Activated CD8-positive, alpha-beta T cell treated with anti-CD3 and anti-CD28 coated beads, Interleukin-2, amount 10 ng/mL, durations not matched to agents 7 days and 5 days (primary cell): ENCODE measurements at regions not wholly inside any gene's neighbourhood (a gene's known extent, or its start where the extent isn't known, plus 50 kb on each side); places are given as distances from the start of the nearest gene placed in this dataset.

Experiments used
- ATAC-seq: fragments of 150-1000 bp; cut with Tn5 transposase; one replicate; pipeline ENCODE4 v1.10.0; 2021; ENCODE audit warnings: moderate library complexity
- CTCF ChIA-PET: fragments of 350-600 bp; sonication (Branson Sonifier 250); formaldehyde crosslinking; loops from one replicate; lab custom pipeline; 2021; ENCODE audit warnings: antibody characterized with exemption; lab: Charles Lee
- POLR2A ChIA-PET: fragments of 350-600 bp; sonication (Branson Sonifier 250); formaldehyde crosslinking; loops from one replicate; lab custom pipeline; 2021; ENCODE audit warnings: antibody characterized with exemption; lab: Charles Lee
- DNase-seq: peaks from one replicate; pipeline ENCODE4 v3.0.0-alpha.2; 2020
- H3K27ac Mint-ChIP-seq: one replicate; pipeline ENCODE4 v1.8.0; 2021; ENCODE audit warnings: mild to moderate bottlenecking, mixed read lengths
- H3K27me3 Mint-ChIP-seq: one replicate; pipeline ENCODE4 v1.8.0; 2021; ENCODE audit warnings: low read depth, mixed read lengths
- H3K36me3 Mint-ChIP-seq: one replicate; pipeline ENCODE4 v1.8.0; 2021; ENCODE audit warnings: low read depth, mixed read lengths
- H3K4me1 Mint-ChIP-seq: one replicate; pipeline ENCODE4 v1.8.0; 2021; ENCODE audit warnings: low read depth, mixed read lengths
- H3K4me3 Mint-ChIP-seq: one replicate; pipeline ENCODE4 v1.8.0; 2021; ENCODE audit warnings: mild to moderate bottlenecking, mixed read lengths
- H3K9me3 Mint-ChIP-seq: one replicate; pipeline ENCODE4 v1.8.0; 2022; ENCODE audit warnings: mixed read lengths; ENCODE audit not compliant: insufficient read depth

DNA sequence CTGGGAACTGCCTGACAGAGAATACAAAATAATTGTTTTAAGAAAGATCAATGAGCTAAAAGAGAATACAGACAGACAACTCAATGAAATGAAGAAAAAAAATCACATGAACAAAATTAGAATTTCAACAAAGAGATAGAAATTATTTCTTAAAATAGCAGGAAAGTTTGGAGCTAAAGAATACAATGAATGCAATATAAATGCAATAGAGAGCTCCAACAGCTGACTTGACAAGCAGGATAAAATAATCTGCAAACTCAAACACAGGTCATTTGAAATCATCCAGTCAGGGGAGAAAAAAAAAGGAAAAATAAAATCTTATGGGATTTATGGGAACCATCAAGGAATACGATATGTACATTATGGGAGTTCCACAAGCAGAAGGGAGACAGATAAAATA is 902.7 kb upstream of the ZEB2 start:
- no peak overlapping the region for H3K4me3 Mint-ChIP-seq
- POLR2A ChIA-PET = no interaction called here
- peaks cover 30% of the 10 kb centered on the region for H3K27me3 Mint-ChIP-seq
- H3K36me3 Mint-ChIP-seq = no peaks in the 10 kb centered on the region
- peaks cover 3% of the 10 kb centered on the region for H3K4me1 Mint-ChIP-seq
- no peak overlapping the region for H3K27ac Mint-ChIP-seq
- peaks cover 34% of the 10 kb centered on the region for H3K9me3 Mint-ChIP-seq
- DNase-seq (no peak), ATAC-seq (no peak)
- CTCF ChIA-PET = no interaction called here

DNA sequence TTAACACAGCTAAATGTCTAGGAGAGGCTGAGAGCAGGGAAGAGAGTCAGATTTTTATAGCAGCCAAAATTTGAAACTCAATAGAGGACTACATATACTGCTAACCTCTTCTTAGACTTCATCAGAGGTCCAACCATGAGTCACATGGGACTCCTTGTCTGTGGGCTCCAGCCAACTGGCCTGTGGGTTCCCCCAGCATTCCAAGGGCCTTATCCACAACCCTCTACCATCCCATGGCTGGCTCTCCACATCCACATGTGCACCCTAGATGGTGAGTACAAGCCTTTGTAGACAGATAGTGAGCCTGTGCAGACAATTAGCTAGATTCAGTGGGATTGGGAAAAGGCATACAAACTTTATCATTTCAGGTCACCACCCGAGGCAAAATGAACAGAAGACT is 901.9 kb upstream of the ZEB2 start:
- Mint-ChIP-seq H3K4me3 (no peak overlapping the region), H3K27ac (no peak overlapping the region), H3K4me1 (peaks cover 3% of the 10 kb centered on the region), H3K36me3 (no peaks in the 10 kb centered on the region), H3K27me3 (peaks cover 31% of the 10 kb centered on the region), H3K9me3 (peaks cover 34% of the 10 kb centered on the region)
- DNase-seq (no peak), ATAC-seq (no peak)
- ChIA-PET CTCF (no interaction called here), POLR2A (no interaction called here)

DNA sequence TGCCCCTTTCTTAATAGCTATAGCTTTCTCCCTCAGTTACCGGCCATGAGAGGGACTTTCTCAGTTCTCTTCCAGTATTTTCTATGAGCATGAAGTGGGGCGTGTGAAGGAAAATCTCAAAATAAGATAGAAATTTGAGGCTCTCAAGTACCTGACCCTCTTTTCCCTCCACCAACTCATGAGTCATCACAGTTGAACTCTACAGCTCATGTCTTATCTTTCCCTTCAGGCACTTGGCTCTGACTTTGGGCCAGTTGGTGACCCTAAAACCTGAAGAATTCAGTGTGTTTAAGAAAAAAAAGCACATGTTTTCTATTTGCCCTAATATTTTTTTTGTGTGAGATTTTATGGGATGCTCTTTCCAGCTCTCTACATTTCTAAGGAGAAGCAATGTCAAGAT is 896.7 kb upstream of the ZEB2 start:
- DNase-seq (no peak), ATAC-seq (no peak)
- no peak overlapping the region for H3K4me3 Mint-ChIP-seq
- peaks cover 52% of the 10 kb centered on the region for H3K27me3 Mint-ChIP-seq
- H3K27ac Mint-ChIP-seq = no peak overlapping the region
- peaks cover 34% of the 10 kb centered on the region for H3K9me3 Mint-ChIP-seq
- peaks cover 13% of the 10 kb centered on the region for H3K36me3 Mint-ChIP-seq
- peaks cover 12% of the 10 kb centered on the region for H3K4me1 Mint-ChIP-seq
- ChIA-PET POLR2A (no interaction called here), CTCF (interaction anchor here (1.0 kb wide), 1 partner anchor 11 kb away, joined by 3 read pairs; no protein-coding TSS in a partner anchor)

DNA sequence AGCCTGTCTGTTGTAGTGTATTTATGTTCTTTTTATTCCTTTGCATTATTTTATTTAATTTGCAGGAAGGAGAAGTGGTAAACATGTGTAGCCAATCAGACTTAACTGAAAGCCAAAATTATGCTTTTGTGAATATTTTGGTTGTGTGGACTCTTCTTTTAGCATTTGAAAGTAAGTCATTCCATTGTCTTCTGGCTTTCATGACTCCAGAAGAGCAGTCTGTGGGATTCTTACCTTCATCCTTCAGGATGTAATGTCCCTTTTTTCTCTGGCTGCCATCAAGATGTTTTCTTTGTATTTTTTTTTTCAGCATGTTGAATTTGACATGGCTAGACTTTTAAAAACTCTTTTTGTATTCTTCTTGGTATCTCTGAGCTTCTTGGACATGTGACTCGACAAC is 895.2 kb upstream of the ZEB2 start:
- no peak overlapping the region for H3K4me3 Mint-ChIP-seq
- no peak overlapping the region for H3K27ac Mint-ChIP-seq
- CTCF ChIA-PET = no interaction called here
- POLR2A ChIA-PET = no interaction called here
- DNase-seq = no peak
- peaks cover 27% of the 10 kb centered on the region for H3K4me1 Mint-ChIP-seq
- H3K36me3 Mint-ChIP-seq = peaks cover 13% of the 10 kb centered on the region
- peaks cover 24% of the 10 kb centered on the region for H3K9me3 Mint-ChIP-seq
- no peak for ATAC-seq
- H3K27me3 Mint-ChIP-seq = peaks cover 52% of the 10 kb centered on the region

DNA sequence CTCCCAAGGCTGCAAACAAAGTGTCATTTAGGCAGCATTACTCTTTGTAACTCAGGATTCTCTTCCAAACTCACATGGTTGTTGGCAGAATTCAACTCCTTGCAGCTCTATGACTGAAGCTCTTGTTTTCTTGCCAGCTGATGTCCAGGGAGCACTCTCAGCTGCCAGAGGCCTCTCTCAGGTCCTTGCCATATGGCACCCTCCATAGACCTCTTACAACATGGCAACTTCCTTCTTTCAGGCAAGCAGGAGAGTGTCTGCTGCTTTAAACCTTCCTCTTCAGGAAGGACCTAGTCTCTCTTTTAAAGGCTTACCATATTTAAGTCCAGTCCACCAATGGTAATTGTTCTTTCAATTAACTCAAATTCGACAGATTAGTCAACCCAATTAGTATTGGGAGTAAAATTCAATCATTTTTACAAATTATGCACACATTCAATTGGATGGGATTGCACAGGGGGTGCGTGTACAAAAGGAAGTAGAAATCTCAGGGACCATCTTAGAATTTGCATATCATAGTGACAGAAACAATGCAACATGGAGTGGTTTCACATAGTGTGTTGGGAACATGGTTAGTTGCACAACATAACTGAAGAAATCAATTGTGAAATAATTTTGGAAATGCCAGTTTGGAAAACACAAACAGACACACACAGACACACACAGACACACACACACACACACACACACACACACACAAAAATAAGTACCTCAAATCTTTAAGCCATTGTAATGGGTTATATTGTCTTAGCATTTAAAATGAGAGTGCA is 893.5 kb upstream of the ZEB2 start:
- no peak for ATAC-seq
- Mint-ChIP-seq H3K27ac (peak overlapping the region; percentile 17), H3K36me3 (peaks cover 16% of the 10 kb centered on the region), H3K4me3 (no peak overlapping the region), H3K9me3 (peaks cover 20% of the 10 kb centered on the region), H3K4me1 (peaks cover 30% of the 10 kb centered on the region), H3K27me3 (peaks cover 42% of the 10 kb centered on the region)
- ChIA-PET POLR2A (no interaction called here), CTCF (no interaction called here)
- no peak for DNase-seq

DNA sequence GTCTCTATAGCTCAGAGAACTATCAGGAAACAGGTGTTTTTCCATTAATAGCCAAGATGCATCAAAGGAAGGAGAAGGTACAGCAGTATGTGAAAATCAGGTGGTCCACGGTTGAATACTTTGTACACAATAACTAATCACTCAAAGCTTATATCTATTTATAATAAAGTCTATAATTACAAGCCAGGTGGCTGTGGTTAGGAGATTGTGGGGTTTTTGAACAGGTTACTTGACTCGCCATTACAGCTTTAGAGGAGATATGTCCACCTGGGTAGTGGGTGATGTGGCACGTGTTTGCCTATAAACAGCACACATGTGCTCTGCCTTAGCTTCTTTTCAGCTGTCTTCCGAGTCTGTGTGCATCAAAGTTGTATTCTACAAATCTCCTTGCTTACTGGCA is 892.2 kb upstream of the ZEB2 start:
- Mint-ChIP-seq H3K9me3 (peaks cover 21% of the 10 kb centered on the region), H3K36me3 (peaks cover 16% of the 10 kb centered on the region), H3K4me1 (peaks cover 30% of the 10 kb centered on the region), H3K27me3 (peaks cover 48% of the 10 kb centered on the region), H3K27ac (peak overlapping the region; percentile 82), H3K4me3 (no peak overlapping the region)
- ChIA-PET POLR2A (interaction anchor here (1.0 to 1.3 kb wide), 2 partner anchors 13 to 53 kb away, joined by 3 read pairs; no protein-coding TSS in a partner anchor), CTCF (interaction anchor here (0.7 to 1.0 kb wide), 2 partner anchors 89 to 153 kb away, joined by 3 read pairs; no protein-coding TSS in a partner anchor)
- DNase-seq = no peak
- no peak for ATAC-seq

DNA sequence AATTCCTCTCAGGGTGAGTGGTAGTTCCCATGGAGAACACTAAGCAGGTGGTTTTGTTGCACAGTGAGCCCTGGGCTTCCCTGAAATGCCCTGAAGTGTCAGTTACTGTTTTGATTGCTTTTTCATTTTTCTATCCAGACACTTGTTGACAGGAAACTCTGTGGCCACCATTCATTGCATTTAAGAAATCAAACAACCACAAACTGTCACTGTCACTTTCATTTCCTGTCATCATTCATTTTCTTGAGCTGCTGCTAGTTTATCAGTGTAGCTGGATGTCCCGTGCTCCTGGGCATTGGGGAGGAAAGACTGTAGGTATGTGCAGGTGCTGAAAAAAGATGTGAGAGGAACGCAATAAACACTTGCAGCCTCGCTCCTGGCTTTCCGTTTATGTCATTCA is 891.6 kb upstream of the ZEB2 start:
- DNase-seq (peak; percentile 65), ATAC-seq (peak; percentile 93)
- Mint-ChIP-seq H3K9me3 (peaks cover 21% of the 10 kb centered on the region), H3K27me3 (peaks cover 46% of the 10 kb centered on the region), H3K4me1 (peaks cover 30% of the 10 kb centered on the region), H3K36me3 (peaks cover 16% of the 10 kb centered on the region), H3K27ac (peak overlapping the region; percentile 82), H3K4me3 (no peak overlapping the region)
- ChIA-PET CTCF (interaction anchor here (0.7 to 1.0 kb wide), 2 partner anchors 88 to 152 kb away, joined by 3 read pairs; no protein-coding TSS in a partner anchor), POLR2A (interaction anchor here (1.0 to 1.3 kb wide), 2 partner anchors 12 to 52 kb away, joined by 3 read pairs; no protein-coding TSS in a partner anchor)

DNA sequence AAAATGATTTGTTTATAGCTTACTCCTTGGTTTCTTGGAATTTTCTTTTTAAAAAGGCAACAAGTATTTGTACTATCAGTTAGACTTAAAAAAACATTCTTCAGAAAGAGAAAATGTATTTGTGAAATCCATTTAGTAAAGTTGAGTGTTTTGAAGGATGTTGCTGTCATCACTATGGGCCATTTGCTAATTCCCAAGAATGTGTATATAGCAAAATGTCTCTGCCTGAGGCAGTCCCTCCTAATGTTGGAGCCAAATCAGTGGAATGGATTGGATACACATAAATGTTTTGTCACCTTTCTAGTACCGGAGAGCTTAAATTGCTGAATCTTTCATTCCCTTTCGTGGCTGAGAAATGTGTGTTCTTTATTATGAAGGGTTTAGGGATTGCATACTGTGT is 890.2 kb upstream of the ZEB2 start:
- H3K4me3 Mint-ChIP-seq = no peak overlapping the region
- H3K9me3 Mint-ChIP-seq = peaks cover 14% of the 10 kb centered on the region
- ChIA-PET CTCF (interaction anchor here (1.6 kb wide), 1 partner anchor 85 kb away, joined by 3 read pairs; no protein-coding TSS in a partner anchor), POLR2A (no interaction called here)
- DNase-seq (no peak), ATAC-seq (no peak)
- peaks cover 30% of the 10 kb centered on the region for H3K4me1 Mint-ChIP-seq
- H3K27ac Mint-ChIP-seq = no peak overlapping the region
- peaks cover 44% of the 10 kb centered on the region for H3K27me3 Mint-ChIP-seq
- H3K36me3 Mint-ChIP-seq = peaks cover 9% of the 10 kb centered on the region

DNA sequence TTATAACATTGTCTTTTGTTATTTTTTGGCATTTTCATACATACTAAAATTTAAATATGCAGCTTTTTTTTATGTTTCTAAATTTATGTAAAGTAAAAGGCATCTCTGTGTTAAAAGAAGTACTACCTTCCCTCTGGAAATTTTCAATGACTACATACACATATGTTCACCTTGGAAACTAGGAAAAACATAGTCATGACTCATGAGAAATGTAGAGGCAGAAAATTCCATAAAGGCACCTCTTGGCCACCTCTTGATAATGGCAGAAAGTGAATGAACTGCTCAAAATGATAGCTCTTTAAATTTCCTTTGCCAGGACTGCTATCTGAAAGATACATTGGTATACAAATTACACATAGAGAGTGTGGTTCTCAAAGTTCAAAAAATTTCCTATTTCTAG is 889.1 kb upstream of the ZEB2 start:
- DNase-seq (no peak), ATAC-seq (no peak)
- Mint-ChIP-seq H3K9me3 (peaks cover 14% of the 10 kb centered on the region), H3K4me3 (no peak overlapping the region), H3K4me1 (peaks cover 30% of the 10 kb centered on the region), H3K27me3 (peaks cover 41% of the 10 kb centered on the region), H3K36me3 (peaks cover 9% of the 10 kb centered on the region), H3K27ac (no peak overlapping the region)
- CTCF ChIA-PET = interaction anchor here (1.6 kb wide), 1 partner anchor 84 kb away, joined by 3 read pairs; no protein-coding TSS in a partner anchor
- POLR2A ChIA-PET = no interaction called here

DNA sequence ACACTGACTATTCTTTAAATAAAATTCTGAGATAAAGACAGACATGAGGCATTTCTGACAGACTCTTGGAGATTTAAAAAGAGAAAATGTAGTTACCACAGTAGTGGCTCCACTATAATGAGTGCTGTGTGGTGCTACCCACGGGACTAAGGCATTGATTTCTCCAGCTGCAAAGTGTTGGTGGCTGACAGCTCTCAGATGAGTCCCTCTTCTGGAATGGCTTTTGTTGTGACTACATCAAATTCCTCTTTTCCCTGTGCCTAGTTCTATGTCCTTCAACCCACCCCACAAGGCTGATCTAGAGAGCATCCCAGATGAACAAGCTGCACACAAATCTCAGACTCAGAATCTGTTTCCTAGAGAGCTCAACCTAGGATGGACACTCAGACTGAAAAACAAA is 884.8 kb upstream of the ZEB2 start:
- H3K27ac Mint-ChIP-seq = no peak overlapping the region
- H3K4me1 Mint-ChIP-seq = no peaks in the 10 kb centered on the region
- ChIA-PET CTCF (no interaction called here), POLR2A (no interaction called here)
- peaks cover 3% of the 10 kb centered on the region for H3K9me3 Mint-ChIP-seq
- H3K27me3 Mint-ChIP-seq = peaks cover 25% of the 10 kb centered on the region
- no peak overlapping the region for H3K4me3 Mint-ChIP-seq
- DNase-seq = no peak
- peaks cover 3% of the 10 kb centered on the region for H3K36me3 Mint-ChIP-seq
- no peak for ATAC-seq

DNA sequence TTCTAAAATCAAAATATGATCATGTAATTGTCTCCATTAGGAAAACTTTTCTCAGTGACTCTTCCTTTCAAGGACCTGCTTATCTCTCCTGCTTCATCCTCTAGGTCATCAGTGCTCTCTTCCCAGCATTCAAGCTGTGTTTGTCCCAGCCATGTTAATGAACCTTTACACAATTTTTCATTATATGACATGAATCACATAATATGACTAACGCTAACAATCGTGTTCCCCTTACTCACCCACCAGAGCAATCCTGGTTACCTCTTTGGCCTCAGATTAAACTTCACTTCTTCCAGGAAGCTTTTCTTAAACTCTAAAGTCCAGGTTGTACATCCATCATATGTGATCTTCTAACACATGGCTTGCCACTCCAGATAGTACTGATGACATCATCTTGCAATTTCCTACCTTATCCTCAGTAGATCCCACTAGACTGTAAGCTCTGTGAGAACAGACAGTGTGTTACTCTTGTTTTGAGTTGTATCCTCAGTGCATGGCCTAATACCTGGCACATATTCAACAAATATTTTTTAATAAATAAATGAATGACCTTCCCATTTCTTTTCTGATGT is 882.9 kb upstream of the ZEB2 start:
- no peaks in the 10 kb centered on the region for H3K4me1 Mint-ChIP-seq
- ChIA-PET POLR2A (no interaction called here), CTCF (no interaction called here)
- no peaks in the 10 kb centered on the region for H3K36me3 Mint-ChIP-seq
- H3K27ac Mint-ChIP-seq = no peak overlapping the region
- peaks cover 23% of the 10 kb centered on the region for H3K27me3 Mint-ChIP-seq
- H3K4me3 Mint-ChIP-seq = no peak overlapping the region
- DNase-seq = no peak
- ATAC-seq = no peak
- H3K9me3 Mint-ChIP-seq = no peaks in the 10 kb centered on the region

DNA sequence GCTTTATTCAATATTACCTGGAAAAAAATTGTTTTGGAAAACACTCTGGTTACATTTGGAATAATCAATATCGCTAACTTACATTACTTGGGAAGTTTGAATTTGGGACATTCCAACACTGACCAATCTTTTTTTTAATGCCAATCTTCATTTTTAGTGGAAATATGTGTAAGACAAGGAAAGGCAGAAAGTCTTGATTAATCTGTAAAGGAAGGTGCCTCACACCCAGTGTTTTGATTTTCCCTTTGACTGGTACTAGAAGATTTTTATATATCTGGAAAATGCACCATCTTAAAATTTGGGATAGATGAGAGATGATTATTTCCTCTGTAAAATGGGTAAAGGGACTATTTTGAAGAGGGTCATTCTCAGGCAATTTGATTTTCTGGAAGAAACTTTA is 879.2 kb upstream of the ZEB2 start:
- Mint-ChIP-seq H3K27me3 (peaks cover 21% of the 10 kb centered on the region), H3K4me1 (no peaks in the 10 kb centered on the region), H3K27ac (no peak overlapping the region), H3K36me3 (no peaks in the 10 kb centered on the region), H3K9me3 (no peaks in the 10 kb centered on the region), H3K4me3 (no peak overlapping the region)
- no peak for ATAC-seq
- no peak for DNase-seq
- ChIA-PET CTCF (no interaction called here), POLR2A (interaction anchor here (1.2 kb wide), 1 partner anchor 12 kb away, joined by 3 read pairs; no protein-coding TSS in a partner anchor)
